DMS53 (cell line): ENCODE measurements at regions not wholly inside any gene's neighbourhood (a gene's known extent, or its start where the extent isn't known, plus 50 kb on each side); places are given as distances from the start of the nearest gene placed in this dataset.
"Not testable (repeated sequence)": the region's sequence is repeated elsewhere in the genome, so short reads cannot be mapped to it uniquely, and the experiment has no call there.

Source experiments
- DNase-seq: peaks from one replicate; lab custom pipeline; 2025; lab: John Stamatoyannopoulos, UW

DNA sequence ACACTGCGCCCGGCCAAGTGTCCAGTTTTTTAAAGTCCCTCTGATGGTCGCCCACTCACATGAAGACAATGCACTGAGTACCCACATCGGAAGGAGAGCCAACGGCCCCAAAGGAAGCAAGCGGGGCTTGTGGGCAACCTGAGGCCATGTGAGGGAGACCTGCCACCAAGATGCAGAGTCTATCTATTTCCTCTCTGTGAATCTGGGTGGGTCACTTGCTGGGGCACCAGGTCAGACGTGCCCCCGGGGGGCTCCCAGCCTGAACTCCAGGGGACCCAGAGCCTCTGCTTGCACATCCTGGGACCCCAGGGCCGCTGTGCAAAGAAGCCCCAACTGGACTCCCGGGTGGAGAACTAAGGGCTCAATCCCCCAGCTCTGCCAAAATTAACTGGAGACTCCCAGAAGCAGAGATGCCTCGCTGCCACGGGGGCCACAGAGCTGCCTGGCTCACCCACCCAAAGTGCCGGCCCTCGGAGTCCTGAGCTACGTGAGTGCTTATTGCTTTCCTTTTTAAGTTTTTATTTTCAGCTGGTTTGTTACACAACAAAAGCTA, 106.4 kb downstream of the BRD1 start:
- DNase-seq, result no peak

DNA sequence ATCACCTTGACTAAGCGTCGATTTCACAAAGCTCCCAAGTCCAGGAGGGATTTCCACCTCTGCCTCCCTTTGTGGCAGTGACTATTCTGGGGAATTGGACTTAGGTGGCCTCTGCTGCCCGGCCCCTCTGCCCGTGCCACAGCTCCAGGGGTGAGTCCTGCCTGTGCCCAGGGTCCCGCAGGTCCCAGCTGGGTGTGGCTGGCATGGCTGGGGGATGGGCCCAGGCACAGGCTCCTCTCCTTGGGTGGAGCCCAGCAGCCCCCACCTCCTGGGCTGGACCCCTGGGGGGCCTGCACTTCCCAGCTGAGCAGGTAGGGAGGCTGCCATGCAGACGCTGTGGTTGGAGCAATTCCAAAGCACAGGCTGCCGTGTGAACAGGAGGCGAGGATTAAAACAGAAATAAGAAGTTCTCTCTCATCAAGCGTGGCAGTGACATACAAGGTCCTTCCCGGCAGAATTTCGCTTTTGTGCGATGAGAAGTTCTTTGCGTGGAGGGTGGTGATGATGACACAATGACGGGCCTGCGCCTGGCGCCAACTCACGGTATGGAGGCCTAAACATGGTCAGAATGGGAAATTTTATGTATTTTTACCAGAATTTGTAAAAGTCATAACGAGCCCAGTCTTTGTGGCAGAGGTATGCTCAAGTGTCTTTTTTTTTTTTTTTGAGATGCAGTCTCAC, 107.3 kb downstream of the BRD1 start:
- DNase-seq, result no peak

DNA sequence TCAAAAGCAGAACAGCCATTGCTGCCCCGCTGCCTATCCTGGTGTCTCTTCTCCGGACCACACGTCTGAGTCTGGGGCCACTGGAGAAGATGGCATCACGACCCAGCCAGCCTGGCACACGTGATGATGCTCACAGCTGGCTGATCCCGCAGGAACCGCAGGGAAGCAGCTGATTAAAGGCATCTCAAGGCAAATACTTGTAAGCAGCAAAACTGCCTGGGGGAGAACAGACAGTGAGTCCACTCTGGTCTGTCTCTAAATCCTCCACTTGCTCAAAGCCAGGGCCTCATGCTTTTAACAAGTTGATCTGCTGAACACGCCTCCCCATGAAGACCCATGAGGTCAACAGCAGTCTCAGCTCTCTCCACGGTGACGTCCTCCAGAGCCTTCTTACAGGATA, 108.6 kb downstream of the BRD1 start:
- DNase-seq, result no peak

DNA sequence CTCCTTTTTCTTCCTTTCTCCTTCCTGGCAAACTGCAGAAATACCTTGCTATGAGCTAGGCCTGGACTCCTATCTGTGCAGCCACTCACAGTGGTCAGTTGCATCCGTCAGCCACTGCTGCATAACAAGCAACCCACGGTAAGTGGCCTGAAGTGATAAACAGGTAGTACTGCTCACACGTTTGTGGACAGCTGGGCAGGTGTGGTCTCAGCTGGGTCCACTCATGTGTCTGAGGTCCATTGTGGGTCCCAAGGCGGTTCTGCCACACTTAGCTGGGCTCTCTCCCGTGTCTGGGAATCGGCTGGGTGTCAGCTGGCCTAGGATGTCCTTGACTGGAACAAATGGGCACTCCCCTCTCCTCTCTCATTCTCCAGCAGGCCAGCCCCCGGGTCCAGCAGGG, 109.3 kb downstream of the BRD1 start:
- no peak for DNase-seq

DNA sequence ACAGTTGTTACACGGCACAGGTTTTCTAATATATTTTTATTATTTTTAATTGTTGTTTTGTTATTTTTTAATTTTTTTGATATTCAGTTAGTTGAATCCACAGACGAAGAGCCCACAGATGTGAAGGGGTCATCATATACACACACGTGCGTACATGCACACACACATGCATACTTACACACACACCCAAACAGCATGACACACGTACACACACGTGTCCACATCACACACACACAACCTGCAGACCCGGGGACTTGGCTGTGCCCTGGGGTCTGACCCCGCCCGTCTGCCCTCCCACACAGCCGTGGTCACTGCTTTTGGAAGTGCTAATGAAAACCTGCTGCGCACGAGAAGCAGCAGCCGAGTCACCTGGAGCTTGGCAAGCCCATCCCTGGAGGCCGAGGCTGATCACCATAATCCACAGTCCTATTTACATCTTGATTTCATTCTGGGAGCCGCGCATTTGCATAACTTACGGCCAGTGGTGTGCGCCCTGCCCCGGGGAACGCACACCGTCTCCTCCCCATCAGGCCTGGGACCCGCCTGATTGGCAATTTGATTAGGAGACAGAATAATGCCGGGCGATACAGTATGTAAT, 110.3 kb downstream of the BRD1 start:
- DNase-seq, result no peak

DNA sequence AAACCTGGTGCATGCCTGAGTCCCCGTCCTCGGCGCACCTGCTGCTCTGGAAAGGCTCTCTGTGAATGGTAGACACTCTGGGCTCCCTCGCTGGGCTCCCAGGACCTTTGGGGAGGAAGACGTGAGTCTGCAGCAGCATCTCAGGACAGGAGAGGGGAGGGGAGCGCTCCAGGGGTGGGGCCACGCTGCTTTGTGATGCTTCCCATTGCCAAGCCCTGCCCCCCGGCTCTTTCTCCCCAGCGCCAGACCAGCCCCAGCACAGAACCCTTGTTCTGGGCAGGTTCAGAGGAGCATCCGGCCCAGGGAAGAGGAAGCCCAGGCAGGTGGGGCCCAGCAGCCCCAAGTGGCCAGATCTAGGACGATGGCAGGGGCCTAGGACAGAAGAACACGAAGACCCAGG, 111.2 kb downstream of the BRD1 start:
- DNase-seq, result no peak

DNA sequence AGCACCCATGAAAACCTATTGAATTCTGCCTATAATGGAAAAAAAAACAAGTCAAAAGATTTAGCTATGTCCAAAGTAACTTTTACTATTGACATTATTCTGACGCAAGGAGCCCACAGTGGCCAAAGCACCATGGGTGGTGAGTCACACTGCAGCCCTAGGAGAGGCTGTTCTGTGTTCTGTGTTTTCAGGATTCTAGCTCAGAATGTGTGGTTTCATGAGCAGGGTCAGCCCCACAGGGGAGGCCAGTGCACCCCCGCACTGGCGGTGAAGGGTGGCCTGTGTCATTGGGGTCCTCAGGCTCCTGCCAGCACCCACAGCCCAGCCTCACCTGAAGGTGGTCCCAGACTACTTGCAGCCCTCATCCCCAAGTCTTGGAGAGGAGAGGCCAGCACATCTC, 112.2 kb downstream of the BRD1 start:
- no peak for DNase-seq

DNA sequence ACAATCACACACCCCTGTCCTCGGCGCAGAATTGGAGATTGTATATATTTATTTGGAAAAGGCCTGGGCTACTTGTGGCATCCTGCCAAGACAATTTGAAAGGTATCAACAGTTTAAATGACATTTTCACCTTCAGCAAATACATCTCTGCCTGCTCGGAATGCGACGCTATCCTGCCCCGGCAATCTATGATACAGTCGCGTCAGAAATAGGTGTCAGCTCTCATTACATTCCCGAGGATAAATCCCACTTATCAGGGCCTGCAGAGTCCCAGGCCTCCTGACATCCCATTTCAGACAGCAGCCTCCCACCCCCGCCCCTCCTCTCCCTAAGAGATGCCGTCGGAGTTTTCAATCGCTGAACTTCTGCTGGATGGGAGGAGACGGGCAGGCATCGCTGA, 114.7 kb downstream of the BRD1 start:
- no peak for DNase-seq

DNA sequence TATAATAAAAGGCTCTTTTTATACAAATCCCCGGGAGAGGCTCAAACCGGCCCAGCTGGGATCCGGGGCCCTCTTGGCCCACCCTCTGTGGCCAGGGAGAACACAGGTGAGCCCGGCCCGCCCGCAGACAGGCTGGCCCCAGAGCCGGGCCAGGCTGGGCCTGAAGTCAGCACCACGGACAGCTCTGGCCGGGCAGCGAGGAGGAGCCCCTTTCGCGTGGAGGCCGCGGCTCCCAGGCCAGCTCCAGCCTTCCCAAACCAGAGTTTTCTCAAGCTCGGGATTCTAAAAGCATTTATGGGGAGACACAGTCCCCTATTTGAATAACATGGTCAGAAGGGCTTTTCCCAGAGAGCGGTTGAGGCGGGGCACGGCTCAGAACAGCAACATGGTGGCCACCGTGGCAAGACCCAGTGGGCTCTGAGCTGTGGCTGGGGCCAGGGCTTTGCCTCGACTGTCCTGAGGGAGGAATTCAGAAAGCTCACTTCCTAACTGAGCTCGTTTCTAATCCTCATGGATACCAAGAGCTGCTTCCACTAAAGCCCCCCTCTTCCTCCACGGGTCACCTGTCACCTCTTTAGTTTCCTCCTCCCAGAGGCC, 115.4 kb downstream of the BRD1 start:
- no peak for DNase-seq

DNA sequence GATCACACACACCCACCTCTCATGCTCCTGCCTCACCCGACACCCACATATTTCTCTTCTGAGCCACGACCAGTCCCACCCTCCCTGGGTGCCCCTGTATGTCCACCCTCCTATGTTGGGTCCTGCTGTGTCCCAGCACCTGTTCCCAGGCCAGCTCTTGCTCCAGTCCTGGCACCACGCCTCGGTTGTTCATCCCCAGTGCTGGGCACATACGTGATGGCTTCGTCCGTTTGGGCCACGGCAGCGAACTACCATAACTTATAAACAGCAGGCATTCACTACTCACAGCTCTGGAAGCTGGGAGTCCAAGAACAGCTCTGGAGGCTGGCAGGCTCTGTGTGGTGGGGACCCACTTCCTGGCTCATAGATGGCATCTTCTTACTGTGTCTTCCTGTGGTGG, 116.9 kb downstream of the BRD1 start:
- DNase-seq, result no peak

DNA sequence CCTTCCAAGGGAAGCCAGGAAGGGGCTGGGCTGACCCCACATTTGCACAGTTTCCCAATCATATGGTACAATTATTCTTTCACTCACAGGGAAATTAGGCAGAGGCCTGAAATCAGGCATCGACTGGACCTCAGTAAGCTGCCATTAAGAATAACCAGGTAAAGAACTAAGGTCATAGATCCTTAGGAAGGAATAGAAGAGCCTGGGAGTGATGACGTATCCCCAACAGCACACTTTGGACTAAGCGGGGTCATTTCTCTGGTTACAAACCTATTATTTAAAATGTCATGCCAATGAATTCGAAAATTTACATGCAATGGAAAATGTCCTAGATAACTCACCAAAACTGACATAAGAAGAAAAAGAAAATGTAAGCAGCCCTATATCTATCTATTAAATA, 118.2 kb downstream of the BRD1 start:
- no peak for DNase-seq

DNA sequence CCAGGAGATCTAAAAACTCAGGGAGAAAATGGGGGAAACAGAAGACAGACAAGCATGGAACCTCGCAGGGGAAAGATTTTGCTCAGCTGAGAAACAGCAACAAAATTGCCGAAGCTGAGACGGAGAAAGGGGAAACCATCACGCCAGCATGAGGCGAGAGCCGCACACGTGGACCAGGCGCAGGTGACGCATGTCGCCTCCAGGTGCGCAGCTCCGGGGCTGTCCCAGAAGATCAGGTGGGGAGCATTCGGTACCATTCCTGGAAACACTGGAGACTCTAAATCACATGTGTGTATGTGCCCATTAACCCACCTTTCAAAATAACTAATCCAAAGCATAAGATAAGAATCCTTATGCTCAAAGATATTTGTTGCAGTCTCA, 121.7 kb downstream of the BRD1 start:
- DNase-seq, result no peak

DNA sequence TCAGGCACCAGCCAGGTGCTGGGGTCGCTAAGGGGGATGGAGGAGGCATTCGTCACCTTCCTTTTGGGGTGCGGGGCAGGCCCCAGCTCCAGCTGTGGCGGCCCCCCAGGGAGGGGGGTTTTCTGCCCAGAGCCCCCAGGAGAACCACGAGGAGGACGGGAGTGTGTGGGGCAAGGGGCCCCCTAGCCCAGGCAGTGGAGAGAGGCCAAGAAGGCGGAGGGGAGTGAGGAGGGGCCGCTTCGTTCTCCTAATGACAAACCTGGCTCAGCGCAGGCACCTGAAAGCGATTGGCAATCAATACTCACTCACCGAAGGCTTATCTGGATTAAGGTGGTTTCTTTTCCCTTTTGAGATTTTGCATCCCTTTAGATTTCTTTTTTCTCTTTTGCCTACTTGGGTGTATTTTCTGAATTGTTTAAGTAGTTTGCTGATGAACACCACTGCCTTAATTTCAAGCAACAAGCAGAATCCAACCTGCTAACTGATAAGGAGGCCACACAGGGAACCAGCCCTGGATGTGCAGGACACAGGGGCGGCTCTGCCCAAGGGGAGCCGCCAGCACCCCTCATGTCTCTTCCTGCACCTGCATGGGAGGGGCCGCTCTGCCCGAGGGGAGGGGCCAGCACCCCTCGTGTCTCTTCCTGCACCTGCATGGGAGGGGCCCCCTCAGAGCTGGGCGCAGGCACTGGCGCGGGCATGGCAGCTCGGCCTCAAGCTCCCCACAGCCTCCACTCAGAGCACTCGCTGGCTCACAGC, 122.3 kb downstream of the BRD1 start:
- no peak for DNase-seq

DNA sequence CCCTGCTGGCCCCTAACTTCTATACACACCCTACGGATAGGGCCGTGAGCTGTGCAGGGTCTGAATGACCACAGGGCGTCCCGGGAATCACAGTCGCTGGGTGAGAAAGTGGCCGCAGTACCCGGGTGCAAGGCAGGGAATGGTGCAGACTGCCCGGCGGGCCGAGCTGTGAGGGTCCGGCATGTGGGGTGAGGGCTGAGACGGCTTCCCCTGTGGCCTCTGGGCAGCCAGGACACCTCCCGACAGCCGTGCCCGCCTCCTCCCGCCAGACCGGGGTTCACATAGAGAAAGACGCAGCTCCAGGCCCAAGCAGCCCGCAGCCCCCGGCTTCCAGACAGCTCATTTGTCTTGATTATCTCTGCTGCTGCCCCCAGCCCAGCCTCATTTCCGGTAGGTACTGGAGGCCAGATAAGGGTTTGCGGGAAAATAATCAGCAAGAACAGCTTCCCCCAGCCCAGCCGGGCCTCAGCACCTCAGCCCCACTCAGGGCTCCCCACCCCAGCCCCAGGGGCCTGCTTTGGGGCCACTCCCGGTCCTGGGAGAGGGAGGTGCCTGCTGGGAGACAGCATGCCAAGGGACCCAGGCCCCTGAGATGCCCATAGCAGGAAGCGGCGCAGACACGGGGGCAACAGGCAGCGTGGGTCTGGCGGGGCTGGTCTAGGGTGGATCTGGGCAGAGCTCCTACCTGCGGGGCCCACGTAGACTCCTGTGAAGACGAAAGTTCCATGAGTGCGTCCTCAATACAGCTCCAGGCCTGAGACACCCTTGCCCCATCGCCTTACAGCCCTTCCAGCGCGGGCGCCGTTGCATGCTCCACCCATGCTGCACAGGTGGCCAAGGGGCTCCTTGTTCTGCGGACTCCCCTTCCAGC, 123.1 kb downstream of the BRD1 start:
- no peak for DNase-seq

DNA sequence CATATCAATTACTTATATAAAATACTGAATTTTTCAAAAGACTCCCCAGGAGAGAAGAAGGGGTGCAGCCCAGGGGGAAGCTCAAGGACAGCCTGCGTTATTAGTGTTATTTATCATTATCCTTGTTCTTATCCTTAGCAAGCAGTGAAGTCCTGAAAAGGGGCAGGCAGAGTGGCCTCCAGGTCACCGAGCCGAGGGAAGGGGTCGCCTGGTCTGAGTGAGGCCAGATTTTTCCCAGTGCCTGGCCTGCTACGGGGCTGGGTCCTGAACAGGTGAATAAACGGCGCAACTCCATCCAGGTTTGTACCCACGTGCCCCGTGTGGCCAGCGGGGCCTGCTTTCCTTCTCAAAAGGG, 123.7 kb downstream of the BRD1 start:
- DNase-seq, result no peak

DNA sequence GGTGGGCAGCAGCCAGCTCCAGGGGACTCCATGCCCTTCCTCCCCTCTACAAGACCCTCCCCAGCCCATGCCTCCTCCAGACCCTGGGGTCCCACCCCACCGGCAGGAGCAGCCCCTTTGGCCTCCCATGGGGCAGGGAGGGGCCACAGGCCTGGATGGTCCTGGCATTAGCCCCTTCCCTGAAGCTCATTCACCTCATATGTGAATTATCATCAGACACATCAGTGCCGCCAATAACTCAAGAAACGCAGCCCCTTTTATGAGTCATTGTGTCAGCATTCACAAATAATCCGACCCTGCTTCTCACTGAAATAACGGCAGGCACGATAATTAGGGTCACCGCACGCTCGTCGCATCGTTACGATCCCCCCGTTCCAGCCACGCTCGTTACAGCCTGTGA, 124.2 kb downstream of the BRD1 start:
- no peak for DNase-seq

DNA sequence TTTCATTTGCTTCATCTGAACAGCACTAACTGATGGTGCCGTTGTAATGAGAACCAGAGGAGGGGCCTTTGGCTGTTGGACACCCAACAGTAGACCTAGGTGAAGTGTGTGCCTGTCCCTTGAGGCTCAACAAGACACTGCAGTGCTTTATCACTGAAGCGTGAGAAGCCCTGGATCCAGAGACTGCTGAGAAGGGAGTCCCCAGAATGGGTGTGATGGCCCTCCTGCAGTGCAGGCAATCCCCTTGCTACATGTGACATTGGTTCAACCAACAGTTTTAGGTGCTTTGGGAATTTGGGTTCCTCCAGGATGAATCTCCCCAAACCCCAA, 125.6 kb downstream of the BRD1 start:
- no peak for DNase-seq

DNA sequence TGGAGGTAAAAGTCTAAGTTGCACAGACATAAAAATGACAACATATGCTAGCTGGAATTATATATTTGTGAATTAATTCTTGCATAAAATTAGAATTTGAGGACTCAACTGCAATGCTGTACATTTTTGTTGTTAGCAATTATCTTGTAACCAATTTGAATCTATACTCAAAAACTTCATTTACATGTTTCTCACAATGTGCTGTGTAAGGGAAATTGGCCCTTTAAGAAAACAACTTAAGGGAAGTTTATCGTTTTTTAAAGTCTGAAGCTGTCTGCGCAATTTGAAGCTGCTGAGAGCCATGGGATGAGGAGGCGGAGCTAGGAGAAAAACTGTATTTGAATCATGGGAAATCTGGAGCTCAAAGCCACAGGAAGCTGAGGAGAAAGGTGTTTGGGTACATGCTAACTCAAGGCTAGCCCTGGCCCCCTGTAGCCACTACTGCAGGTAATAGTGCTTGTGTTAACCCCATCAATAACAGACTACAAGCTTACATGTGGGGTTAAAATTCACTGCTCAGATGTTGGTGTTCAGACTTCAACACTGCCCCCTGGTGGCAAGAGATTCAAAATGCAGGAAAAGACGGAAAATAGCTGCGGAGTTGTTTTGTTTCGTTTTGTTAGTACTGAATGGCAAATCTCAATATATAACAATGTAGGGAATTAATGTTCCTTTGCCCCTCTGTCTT, 126.1 kb downstream of the BRD1 start:
- DNase-seq, result no peak

DNA sequence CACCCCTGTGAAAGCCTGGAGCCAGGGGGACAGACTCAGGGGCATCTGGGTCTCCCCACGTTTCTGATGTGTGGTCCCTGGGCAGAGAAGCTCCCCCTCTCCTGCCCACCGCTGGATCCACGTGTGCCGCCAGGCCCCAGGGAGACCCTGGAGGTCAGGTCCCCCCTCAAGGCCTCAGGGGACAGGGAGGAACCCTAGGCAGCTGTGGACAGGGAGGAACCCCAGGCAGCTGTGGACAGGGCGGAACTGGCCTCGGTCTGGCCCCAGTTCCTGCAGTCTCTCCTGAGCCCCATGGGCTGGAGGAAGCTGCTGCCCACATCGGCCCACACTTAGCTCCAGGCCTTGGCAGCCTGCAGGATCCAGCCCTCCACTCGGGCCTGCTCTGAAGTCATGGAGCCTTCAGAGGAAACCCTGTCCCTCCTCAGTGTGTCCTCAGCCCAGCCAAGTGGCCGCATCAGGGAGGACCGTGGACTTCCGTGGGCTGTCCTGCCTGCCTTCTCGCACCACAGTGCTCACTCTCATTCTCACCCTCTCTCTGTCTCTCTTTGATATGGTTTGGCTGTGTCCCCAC, 127.7 kb downstream of the BRD1 start:
- no peak for DNase-seq

DNA sequence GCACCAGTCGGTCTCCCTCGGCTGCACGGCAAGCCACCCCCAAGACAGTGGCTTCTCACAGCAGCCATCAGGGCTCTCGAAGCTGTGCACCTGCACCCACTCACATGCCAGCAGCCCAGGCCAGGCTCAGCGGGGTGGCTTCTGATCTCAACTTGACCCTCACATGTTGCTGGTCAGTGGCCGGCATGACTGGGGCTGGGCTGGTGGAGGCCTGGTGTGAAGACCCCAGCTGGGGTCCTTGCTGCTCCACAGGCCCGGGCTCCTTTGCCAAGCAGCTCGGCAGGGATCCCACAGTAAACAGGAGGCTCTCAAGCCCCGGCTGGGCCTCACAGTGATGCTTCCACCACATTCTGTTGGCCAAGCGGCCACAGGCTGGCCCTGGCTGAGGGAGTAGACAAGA, 128.2 kb downstream of the BRD1 start:
- no peak for DNase-seq

DNA sequence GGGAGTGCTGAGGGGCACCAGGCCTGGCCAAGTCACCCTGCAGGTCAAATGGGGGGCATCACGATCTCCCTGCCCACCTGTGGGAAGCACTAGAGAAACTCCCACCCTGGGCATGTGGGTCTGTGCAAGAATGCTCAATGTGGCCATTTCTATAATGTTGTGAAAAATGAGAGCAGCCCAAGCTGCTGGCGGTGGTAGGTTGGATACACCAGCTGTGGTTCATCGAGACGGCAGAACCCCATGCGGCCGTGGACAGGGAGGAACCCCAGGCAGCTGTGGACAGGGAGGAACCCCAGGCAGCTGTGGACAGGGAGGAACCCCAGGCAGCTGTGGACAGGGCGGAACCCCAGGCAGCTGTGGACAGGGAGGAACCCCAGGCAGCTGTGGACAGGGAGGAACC, 129.1 kb downstream of the BRD1 start:
- not testable (repeated sequence) for DNase-seq
